ENCODE measurements at regions not wholly inside any gene's neighbourhood (a gene's known extent, or its start where the extent isn't known, plus 50 kb on each side); places are given as distances from the start of the nearest gene placed in this dataset.

GRCh38 chr22:47786650-47787290 lies 1024.3 kb downstream of the TBC1D22A start:
- no peak overlapping the region for H3K4me3 ChIP-seq (replicated peaks; ENCODE audit: low read depth, low read length)
- no peak for DNase-seq (ENCODE audit: extremely low read depth, low read depth)
- TF ChIP-seq, protein P1, sequence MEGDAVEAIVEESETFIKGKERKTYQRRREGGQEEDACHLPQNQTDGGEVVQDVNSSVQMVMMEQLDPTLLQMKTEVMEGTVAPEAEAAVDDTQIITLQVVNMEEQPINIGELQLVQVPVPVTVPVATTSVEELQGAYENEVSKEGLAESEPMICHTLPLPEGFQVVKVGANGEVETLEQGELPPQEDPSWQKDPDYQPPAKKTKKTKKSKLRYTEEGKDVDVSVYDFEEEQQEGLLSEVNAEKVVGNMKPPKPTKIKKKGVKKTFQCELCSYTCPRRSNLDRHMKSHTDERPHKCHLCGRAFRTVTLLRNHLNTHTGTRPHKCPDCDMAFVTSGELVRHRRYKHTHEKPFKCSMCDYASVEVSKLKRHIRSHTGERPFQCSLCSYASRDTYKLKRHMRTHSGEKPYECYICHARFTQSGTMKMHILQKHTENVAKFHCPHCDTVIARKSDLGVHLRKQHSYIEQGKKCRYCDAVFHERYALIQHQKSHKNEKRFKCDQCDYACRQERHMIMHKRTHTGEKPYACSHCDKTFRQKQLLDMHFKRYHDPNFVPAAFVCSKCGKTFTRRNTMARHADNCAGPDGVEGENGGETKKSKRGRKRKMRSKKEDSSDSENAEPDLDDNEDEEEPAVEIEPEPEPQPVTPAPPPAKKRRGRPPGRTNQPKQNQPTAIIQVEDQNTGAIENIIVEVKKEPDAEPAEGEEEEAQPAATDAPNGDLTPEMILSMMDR (IDR thresholded peaks at IDR 0.05; ENCODE audit: low read depth, low read length, missing control alignments): no peak

DNA sequence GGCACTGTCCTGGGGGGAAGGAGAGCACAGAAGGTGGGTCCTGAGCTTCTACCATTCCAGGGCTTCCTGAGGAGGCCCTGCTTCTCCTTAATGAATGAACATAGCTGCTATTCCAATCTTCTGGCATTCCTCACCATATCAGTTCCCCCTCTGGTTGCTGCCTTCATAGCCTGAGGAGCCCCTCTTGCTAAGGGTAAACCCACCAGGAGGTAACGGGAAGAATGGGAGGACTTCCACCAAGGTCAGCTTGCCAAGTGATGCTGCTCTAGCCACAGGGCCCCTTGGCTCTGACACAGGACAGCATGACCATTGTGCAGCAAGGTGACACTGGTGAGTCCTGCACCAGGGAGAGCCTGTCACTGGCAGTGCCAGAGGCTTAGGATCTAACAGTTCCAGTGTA lies 1022.5 kb downstream of the TBC1D22A start:
- no peak overlapping the region for H3K4me3 ChIP-seq (replicated peaks; ENCODE audit: low read depth, low read length)
- TF ChIP-seq, protein P1 (IDR thresholded peaks at IDR 0.05; ENCODE audit: low read depth, low read length, missing control alignments): no peak
- DNase-seq (ENCODE audit: extremely low read depth, low read depth): no peak

DNA sequence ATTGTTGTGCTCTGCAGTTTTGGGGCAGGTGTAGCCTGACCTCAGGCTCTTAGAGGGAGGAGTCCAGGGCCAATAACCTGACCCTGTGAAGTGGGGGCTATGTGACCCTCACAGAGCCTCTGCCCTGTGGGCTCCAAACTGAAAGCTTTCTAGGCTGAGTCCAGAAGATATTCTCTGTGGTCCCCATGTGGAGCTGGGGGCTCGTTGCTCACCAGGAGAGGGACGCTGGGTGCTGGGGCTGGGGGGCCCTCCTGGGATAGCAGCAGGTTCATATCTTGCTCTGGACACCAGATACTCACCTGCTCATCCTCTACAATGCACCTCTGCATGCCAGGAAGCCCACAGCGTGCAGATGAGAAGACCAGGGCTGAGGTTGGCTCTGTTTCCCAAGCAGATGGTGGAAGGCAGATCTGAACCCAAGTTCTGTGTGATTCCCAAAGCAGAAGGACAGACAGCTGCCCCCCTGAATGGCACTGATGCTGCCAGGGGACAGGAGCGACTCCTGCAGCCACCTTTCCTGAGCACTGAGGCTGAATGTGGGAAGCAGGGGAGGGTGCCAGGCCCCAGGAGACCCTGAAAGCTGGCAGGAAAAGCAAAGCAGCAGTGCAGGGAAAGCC lies 1022.0 kb downstream of the TBC1D22A start:
- H3K4me3 ChIP-seq (replicated peaks; ENCODE audit: low read depth, low read length): no peak overlapping the region
- no peak for DNase-seq (ENCODE audit: extremely low read depth, low read depth)
- TF ChIP-seq, protein P1 (IDR thresholded peaks at IDR 0.05; ENCODE audit: low read depth, low read length, missing control alignments): no peak

DNA sequence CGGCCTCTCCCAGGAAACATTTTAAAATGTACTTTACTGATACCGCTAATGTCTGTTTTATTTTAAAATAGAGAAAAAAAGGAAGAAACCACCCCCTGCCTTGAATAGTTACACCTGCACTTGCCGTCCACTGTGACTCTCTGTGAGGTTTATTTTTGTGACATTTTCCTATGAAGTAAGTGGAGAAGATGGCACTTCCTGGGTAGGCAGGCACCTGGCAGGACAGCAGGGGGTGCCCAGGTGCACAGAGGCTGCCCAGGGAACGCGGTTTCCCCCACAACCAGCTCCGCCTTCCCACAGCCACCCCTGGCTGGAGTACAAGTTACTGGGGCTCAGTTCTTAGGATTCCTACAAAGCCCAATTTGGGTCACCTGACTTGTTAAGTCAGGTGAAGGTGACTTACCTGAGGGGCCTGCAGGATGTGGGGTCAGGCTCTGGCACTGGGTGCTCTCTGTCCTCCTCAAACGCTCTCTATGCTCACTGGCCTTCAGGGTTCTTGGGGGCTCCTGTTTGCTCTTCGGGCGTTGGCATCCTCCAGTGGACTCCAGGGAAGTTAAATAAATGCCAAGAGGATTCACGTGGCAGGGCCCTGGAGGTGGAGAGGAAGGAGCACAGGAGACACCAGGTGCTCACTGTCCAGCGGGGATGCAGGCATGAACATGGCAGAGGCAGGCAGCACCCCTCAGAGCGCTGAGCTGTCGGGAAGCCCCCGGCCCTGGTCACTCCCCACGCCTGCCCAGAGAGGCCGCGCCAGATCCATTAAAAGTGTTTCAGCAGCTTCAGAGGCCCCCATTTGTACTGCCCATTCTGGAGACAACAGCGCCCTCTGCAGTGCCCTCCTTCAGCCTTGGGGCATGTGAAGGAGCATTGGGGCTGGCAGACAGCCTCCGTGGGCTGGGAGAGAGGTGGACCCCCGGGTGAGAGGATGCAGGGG lies 1021.2 kb downstream of the TBC1D22A start:
- TF ChIP-seq, protein P1 (IDR thresholded peaks at IDR 0.05; ENCODE audit: low read depth, low read length, missing control alignments): no peak
- DNase-seq (ENCODE audit: extremely low read depth, low read depth): no peak

GRCh38 chr22:47782328-47783075 lies 1020.1 kb downstream of the TBC1D22A start:
- TF ChIP-seq, protein P1 (IDR thresholded peaks at IDR 0.05; ENCODE audit: low read depth, low read length, missing control alignments): no peak
- no peak overlapping the region for H3K4me3 ChIP-seq (replicated peaks; ENCODE audit: low read depth, low read length)
- no peak for DNase-seq (ENCODE audit: extremely low read depth, low read depth)

More for the DNA sequence above, 1021.2 kb downstream of the TBC1D22A start:
- no peak overlapping the region for H3K4me3 ChIP-seq (replicated peaks; ENCODE audit: low read depth, low read length)

DNA sequence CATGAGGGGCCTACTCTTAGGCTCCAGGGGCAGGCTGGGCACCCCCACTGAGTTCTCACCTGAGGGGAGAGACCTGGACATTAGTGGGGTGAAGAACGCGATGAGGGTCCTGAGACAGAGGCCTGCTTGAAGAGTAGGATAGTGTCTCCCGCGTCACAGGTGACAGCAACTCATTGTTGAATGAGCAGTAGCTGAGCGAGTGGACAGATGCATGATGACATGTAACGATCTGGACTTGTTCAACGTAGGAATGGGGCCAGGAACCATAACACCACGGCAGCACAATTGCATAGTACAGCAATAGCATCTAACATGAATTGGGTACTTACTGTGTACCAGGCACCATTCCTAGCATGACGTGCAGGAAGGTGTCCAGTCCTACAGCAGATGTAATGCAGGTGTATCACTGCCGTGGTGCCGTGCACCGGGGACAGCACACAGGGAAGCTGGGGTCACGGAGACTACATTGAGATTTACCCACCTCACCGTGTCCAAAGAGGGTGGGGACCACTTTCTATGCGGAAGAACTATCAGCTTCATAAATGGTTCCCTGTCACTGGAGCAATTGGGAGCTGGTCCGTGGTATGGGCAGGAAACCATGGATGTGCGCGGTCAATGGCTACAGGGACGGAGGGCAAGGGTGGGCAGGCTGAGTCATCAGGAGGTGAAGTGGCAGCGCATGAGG lies 1019.1 kb downstream of the TBC1D22A start:
- H3K4me3 ChIP-seq (replicated peaks; ENCODE audit: low read depth, low read length): no peak overlapping the region
- TF ChIP-seq, protein P1 (IDR thresholded peaks at IDR 0.05; ENCODE audit: low read depth, low read length, missing control alignments): no peak
- no peak for DNase-seq (ENCODE audit: extremely low read depth, low read depth)
